Glutamatergic neuron (in vitro differentiated cells): ENCODE measurements at regions not wholly inside any gene's neighbourhood (a gene's known extent, or its start where the extent isn't known, plus 50 kb on each side); places are given as distances from the start of the nearest gene placed in this dataset.

Experiments
- DNase-seq: peaks from one replicate; pipeline ENCODE4 v3.0.0; 2022
- H3K27ac Mint-ChIP-seq: one replicate; pipeline ENCODE4 v1.8.0; 2020; ENCODE audit warnings: mild to moderate bottlenecking, mixed read lengths, inconsistent platforms; ENCODE audit not compliant: unreplicated experiment
- H3K27me3 Mint-ChIP-seq: one replicate; pipeline ENCODE4 v1.8.0; 2020; ENCODE audit warnings: mild to moderate bottlenecking, moderate library complexity, mixed read lengths, inconsistent platforms; ENCODE audit not compliant: unreplicated experiment
- H3K36me3 Mint-ChIP-seq: one replicate; pipeline ENCODE4 v1.8.0; 2020; ENCODE audit warnings: mild to moderate bottlenecking, mixed read lengths, inconsistent platforms; ENCODE audit not compliant: unreplicated experiment
- H3K4me1 Mint-ChIP-seq: one replicate; pipeline ENCODE4 v1.8.0; 2020; ENCODE audit warnings: mild to moderate bottlenecking, low read depth, mixed read lengths, inconsistent platforms; ENCODE audit not compliant: unreplicated experiment
- H3K4me3 Mint-ChIP-seq: one replicate; pipeline ENCODE4 v1.8.0; 2020; ENCODE audit warnings: mild to moderate bottlenecking, mixed read lengths, inconsistent platforms; ENCODE audit not compliant: unreplicated experiment
- H3K9me3 Mint-ChIP-seq: one replicate; pipeline ENCODE4 v1.8.0; 2020; ENCODE audit warnings: mild to moderate bottlenecking, moderate library complexity, mixed read lengths, inconsistent platforms; ENCODE audit not compliant: unreplicated experiment
- TF ChIP-seq, protein P1 (sequence below): fragments of 200-600 bp; sonication (generic); IDR thresholded peaks from one replicate; pipeline ENCODE4 v1.5.0; 2021; ENCODE audit not compliant: partially characterized antibody, unreplicated experiment

- Mint-ChIP-seq H3K9me3 (peaks cover 14% of the 10 kb centered on the region), H3K27ac (no peak overlapping the region), H3K36me3 (no peaks in the 10 kb centered on the region), H3K4me1 (peaks cover 34% of the 10 kb centered on the region), H3K27me3 (peaks cover 16% of the 10 kb centered on the region), H3K4me3 (peak overlapping the region; percentile 11)
- TF ChIP-seq, protein P1, sequence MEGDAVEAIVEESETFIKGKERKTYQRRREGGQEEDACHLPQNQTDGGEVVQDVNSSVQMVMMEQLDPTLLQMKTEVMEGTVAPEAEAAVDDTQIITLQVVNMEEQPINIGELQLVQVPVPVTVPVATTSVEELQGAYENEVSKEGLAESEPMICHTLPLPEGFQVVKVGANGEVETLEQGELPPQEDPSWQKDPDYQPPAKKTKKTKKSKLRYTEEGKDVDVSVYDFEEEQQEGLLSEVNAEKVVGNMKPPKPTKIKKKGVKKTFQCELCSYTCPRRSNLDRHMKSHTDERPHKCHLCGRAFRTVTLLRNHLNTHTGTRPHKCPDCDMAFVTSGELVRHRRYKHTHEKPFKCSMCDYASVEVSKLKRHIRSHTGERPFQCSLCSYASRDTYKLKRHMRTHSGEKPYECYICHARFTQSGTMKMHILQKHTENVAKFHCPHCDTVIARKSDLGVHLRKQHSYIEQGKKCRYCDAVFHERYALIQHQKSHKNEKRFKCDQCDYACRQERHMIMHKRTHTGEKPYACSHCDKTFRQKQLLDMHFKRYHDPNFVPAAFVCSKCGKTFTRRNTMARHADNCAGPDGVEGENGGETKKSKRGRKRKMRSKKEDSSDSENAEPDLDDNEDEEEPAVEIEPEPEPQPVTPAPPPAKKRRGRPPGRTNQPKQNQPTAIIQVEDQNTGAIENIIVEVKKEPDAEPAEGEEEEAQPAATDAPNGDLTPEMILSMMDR = no peak
- DNase-seq = no peak
These were observed 186.9 kb downstream of the ENGASE start for GRCh38 chr17:79261355-79262072.

GRCh38 chr17:79258843-79259242 is 184.2 kb downstream of the ENGASE start:
- no peak for DNase-seq
- Mint-ChIP-seq H3K27me3 (peaks cover 27% of the 10 kb centered on the region), H3K27ac (peak overlapping the region; percentile 17), H3K36me3 (no peaks in the 10 kb centered on the region), H3K9me3 (peaks cover 12% of the 10 kb centered on the region), H3K4me1 (peaks cover 45% of the 10 kb centered on the region), H3K4me3 (no peak overlapping the region)
- TF ChIP-seq, protein P1 = no peak

DNA sequence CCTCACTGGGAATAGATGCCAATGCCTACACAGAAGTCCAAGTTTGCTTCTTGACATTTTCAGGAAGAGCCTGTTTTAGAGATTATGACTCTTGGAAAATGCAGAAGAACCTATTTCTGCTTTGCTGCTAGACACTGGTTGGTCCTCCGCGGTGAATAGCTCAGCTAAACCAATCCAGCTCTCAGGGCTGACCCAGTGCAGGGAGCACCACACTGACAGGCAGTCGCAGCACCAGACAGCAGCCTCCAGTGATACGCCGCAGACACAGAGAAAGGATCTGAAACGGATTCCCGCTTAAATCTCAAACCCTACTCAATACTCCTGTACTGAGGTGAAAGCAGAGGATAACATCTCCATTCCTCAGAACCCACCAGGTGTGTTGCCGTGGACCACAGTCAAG is 183.4 kb downstream of the ENGASE start:
- peaks cover 12% of the 10 kb centered on the region for H3K9me3 Mint-ChIP-seq
- TF ChIP-seq, protein P1 = no peak
- no peak overlapping the region for H3K27ac Mint-ChIP-seq
- H3K36me3 Mint-ChIP-seq = no peaks in the 10 kb centered on the region
- H3K27me3 Mint-ChIP-seq = peaks cover 32% of the 10 kb centered on the region
- DNase-seq = no peak
- peaks cover 44% of the 10 kb centered on the region for H3K4me1 Mint-ChIP-seq
- no peak overlapping the region for H3K4me3 Mint-ChIP-seq

GRCh38 chr17:79255926-79256585 is 181.4 kb downstream of the ENGASE start:
- Mint-ChIP-seq H3K9me3 (peaks cover 22% of the 10 kb centered on the region), H3K4me1 (peaks cover 43% of the 10 kb centered on the region), H3K4me3 (peak overlapping the region; percentile 63), H3K27me3 (peaks cover 35% of the 10 kb centered on the region), H3K27ac (peak overlapping the region; percentile 50), H3K36me3 (no peaks in the 10 kb centered on the region)
- TF ChIP-seq, protein P1 = no peak
- peak; percentile 65 for DNase-seq

- Mint-ChIP-seq H3K27me3 (peaks cover 35% of the 10 kb centered on the region), H3K36me3 (no peaks in the 10 kb centered on the region), H3K9me3 (peaks cover 22% of the 10 kb centered on the region), H3K4me3 (no peak overlapping the region), H3K4me1 (peaks cover 38% of the 10 kb centered on the region), H3K27ac (peak overlapping the region; percentile 11)
- DNase-seq = no peak
- TF ChIP-seq, protein P1 = no peak
These were observed 180.8 kb downstream of the ENGASE start for GRCh38 chr17:79255456-79255855.
